Osteoblast (primary cell): ENCODE measurements at regions not wholly inside any gene's neighbourhood (a gene's known extent, or its start where the extent isn't known, plus 50 kb on each side); places are given as distances from the start of the nearest gene placed in this dataset.

ENCODE experiments used
- DNase-seq: peaks from one replicate; pipeline ENCODE4 v3.0.0; 2011; ENCODE audit warnings: low spot score, mixed read lengths; ENCODE audit not compliant: insufficient read length; ENCODE audit errors: missing footprints
- H2AFZ ChIP-seq: 2 replicates; pipeline ENCODE4 v1.6.0; 2011; ENCODE audit warnings: mild to moderate bottlenecking, low read length
- H3K27ac ChIP-seq: 2 replicates; pipeline ENCODE4 v1.5.1; 2011; ENCODE audit warnings: mild to moderate bottlenecking, low read depth, low read length, moderate library complexity
- H3K27me3 ChIP-seq: 2 replicates; pipeline ENCODE4 v1.6.0; 2012; ENCODE audit warnings: mild to moderate bottlenecking, control low read depth, inconsistent platforms, low read length, moderate library complexity; ENCODE audit not compliant: insufficient read depth
- H3K36me3 ChIP-seq: 2 replicates; pipeline ENCODE4 v1.5.1; 2011; ENCODE audit warnings: mild to moderate bottlenecking, low read length, control low read depth, moderate library complexity; ENCODE audit not compliant: insufficient read depth
- H3K4me1 ChIP-seq: 2 replicates; pipeline ENCODE4 v1.5.1; 2011; ENCODE audit warnings: mild to moderate bottlenecking, low read length, control low read depth, moderate library complexity; ENCODE audit not compliant: insufficient read depth
- H3K4me2 ChIP-seq: 2 replicates; pipeline ENCODE4 v1.6.0; 2011; ENCODE audit warnings: mild to moderate bottlenecking, low read length; ENCODE audit not compliant: insufficient read depth
- H3K4me3 ChIP-seq: fragments of 200-600 bp; sonication (generic); 3 replicates; pipeline ENCODE4 v1.5.1; 2012; ENCODE audit warnings: mild to moderate bottlenecking, low read length, inconsistent platforms; ENCODE audit not compliant: insufficient read depth
- H3K79me2 ChIP-seq: 2 replicates; pipeline ENCODE4 v1.6.0; 2012; ENCODE audit warnings: mild to moderate bottlenecking, low read length, control low read depth, inconsistent platforms; ENCODE audit not compliant: insufficient read depth
- H3K9me3 ChIP-seq: 2 replicates; pipeline ENCODE4 v1.5.1; 2011; ENCODE audit warnings: low read depth, low read length, control low read depth
- H4K20me1 ChIP-seq: 2 replicates; pipeline ENCODE4 v1.6.0; 2012; ENCODE audit warnings: mild to moderate bottlenecking, low read length, control low read depth; ENCODE audit not compliant: insufficient read depth
- TF ChIP-seq, protein P1 (sequence below): IDR thresholded peaks from 2 replicates; pipeline ENCODE4 v1.5.1; 2011; ENCODE audit warnings: mild to moderate bottlenecking, low read depth, low read length, moderate library complexity; ENCODE audit errors: extremely low read depth

DNA sequence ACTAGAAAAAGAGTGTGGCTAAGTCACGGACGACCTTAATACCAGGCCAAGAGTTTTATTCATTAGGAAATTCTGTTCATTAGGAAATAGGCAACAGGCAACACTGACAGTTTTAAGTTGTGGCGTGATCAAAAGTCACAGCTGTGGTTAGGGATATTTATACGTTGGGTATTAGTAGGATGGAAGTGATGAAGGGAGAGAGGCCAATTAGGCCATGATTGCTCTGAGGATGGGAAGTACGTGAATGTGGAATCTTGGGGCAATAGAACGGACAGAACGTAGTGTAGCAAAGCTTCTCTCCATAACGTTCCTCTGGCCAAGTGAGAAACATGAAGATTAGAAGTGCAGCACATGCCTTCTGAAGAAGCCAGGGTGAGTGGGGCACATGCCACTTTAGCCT, 290.1 kb upstream of the ZNF608 start:
- TF ChIP-seq, protein P1, sequence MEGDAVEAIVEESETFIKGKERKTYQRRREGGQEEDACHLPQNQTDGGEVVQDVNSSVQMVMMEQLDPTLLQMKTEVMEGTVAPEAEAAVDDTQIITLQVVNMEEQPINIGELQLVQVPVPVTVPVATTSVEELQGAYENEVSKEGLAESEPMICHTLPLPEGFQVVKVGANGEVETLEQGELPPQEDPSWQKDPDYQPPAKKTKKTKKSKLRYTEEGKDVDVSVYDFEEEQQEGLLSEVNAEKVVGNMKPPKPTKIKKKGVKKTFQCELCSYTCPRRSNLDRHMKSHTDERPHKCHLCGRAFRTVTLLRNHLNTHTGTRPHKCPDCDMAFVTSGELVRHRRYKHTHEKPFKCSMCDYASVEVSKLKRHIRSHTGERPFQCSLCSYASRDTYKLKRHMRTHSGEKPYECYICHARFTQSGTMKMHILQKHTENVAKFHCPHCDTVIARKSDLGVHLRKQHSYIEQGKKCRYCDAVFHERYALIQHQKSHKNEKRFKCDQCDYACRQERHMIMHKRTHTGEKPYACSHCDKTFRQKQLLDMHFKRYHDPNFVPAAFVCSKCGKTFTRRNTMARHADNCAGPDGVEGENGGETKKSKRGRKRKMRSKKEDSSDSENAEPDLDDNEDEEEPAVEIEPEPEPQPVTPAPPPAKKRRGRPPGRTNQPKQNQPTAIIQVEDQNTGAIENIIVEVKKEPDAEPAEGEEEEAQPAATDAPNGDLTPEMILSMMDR, result no peak
- H4K20me1 ChIP-seq, result no peaks in the 10 kb centered on the region
- H2AFZ ChIP-seq, result no peak overlapping the region
- H3K79me2 ChIP-seq, result no peaks in the 10 kb centered on the region
- H3K27me3 ChIP-seq, result no peaks in the 10 kb centered on the region
- no peak overlapping the region for H3K4me2 ChIP-seq
- peaks cover 2% of the 10 kb centered on the region for H3K4me1 ChIP-seq
- H3K27ac ChIP-seq, result no peak overlapping the region
- no peak overlapping the region for H3K4me3 ChIP-seq
- no peak for DNase-seq
- no peaks in the 10 kb centered on the region for H3K9me3 ChIP-seq
- no peaks in the 10 kb centered on the region for H3K36me3 ChIP-seq

DNA sequence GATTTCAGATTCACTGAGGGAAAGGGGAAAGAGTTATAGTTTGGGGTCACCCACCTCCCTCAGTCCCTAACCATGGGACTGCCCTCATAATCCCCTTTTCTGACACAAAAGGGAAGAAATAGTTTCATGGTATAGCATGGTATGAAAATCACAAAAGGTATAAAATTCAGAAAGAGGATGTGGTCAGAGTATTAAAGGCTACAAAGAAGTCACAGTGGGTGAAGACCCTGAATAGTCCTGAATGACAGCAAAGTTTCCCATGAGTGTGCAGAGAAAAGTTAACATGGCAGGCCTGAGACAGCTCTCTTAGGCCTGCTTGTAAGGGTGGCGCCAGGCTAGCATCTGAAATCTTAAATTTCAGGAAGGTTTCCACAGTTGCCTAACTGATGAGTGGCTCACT, 290.6 kb upstream of the ZNF608 start:
- Histone ChIP-seq H3K79me2 (no peaks in the 10 kb centered on the region), H3K4me3 (no peak overlapping the region), H3K27ac (no peak overlapping the region), H4K20me1 (no peaks in the 10 kb centered on the region), H2AFZ (no peak overlapping the region), H3K4me2 (no peak overlapping the region), H3K4me1 (peaks cover 2% of the 10 kb centered on the region), H3K36me3 (no peaks in the 10 kb centered on the region), H3K9me3 (no peaks in the 10 kb centered on the region), H3K27me3 (no peaks in the 10 kb centered on the region)
- TF ChIP-seq, protein P1, result no peak
- no peak for DNase-seq

DNA sequence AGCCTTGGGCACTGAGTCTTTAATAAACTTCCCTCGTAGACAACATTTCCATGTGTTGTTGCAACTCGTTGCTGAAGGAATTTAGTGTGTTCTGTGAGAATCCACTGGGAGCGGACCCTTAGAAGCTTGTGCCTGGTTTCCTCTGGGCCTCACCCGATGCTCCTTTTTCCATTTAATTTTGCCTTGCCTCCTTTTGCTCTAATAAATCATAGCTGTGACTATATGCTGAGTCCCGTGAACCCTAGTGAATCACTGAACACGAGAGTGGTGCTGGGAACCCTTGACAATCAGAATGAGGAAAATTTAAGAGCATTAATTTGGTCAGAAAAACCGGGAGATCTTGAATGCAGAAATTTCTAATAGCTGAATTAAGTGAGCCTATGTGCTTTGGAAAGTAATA, 291.1 kb upstream of the ZNF608 start:
- H3K36me3 ChIP-seq, result no peaks in the 10 kb centered on the region
- H3K79me2 ChIP-seq, result no peaks in the 10 kb centered on the region
- TF ChIP-seq, protein P1, result no peak
- H3K27me3 ChIP-seq, result no peaks in the 10 kb centered on the region
- no peaks in the 10 kb centered on the region for H4K20me1 ChIP-seq
- H3K9me3 ChIP-seq, result no peaks in the 10 kb centered on the region
- H3K4me3 ChIP-seq, result no peak overlapping the region
- H3K4me1 ChIP-seq, result no peaks in the 10 kb centered on the region
- H3K27ac ChIP-seq, result no peak overlapping the region
- no peak for DNase-seq
- H2AFZ ChIP-seq, result no peak overlapping the region
- no peak overlapping the region for H3K4me2 ChIP-seq

DNA sequence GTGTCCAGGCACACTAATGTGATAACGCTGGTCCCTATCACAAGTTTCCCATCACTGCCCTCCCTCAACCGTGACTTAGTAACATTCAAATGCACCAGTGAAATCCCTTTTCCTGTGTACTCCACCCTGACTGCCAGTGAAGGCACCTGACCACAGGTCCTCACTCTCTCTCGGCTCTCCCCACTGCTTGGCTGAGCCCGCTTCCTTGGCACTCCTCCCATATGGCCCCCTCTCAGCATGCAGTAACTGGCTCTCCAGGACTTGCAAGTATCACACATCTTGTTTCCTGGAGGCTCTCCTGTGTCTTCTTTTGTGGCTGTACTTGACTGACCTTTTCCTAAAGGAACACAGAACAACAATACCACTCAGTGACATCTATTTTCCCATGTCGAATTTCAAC, 292.0 kb upstream of the ZNF608 start:
- H3K4me2 ChIP-seq, result no peak overlapping the region
- H3K36me3 ChIP-seq, result no peaks in the 10 kb centered on the region
- H2AFZ ChIP-seq, result no peak overlapping the region
- H3K79me2 ChIP-seq, result no peaks in the 10 kb centered on the region
- H3K4me1 ChIP-seq, result peaks cover 1% of the 10 kb centered on the region
- no peaks in the 10 kb centered on the region for H4K20me1 ChIP-seq
- no peaks in the 10 kb centered on the region for H3K9me3 ChIP-seq
- H3K4me3 ChIP-seq, result no peak overlapping the region
- H3K27me3 ChIP-seq, result no peaks in the 10 kb centered on the region
- TF ChIP-seq, protein P1, result no peak
- DNase-seq, result no peak
- no peak overlapping the region for H3K27ac ChIP-seq
